ENCODE measurements at regions not wholly inside any gene's neighbourhood (a gene's known extent, or its start where the extent isn't known, plus 50 kb on each side); places are given as distances from the start of the nearest gene placed in this dataset.

- TF ChIP-seq BRCA1 (CRISPR knock-in tag; IDR thresholded peaks at IDR 0.05) (no peak), ZNF550 (CRISPR knock-in tag; IDR thresholded peaks at IDR 0.05; ENCODE audit: borderline replicate concordance) (no peak), ZFP37 (CRISPR knock-in tag; IDR thresholded peaks at IDR 0.05; ENCODE audit: borderline replicate concordance) (no peak), ZNF558 (CRISPR knock-in tag; IDR thresholded peaks at IDR 0.05; ENCODE audit: borderline replicate concordance) (no peak), RAD21 (CRISPR knock-in tag; IDR thresholded peaks at IDR 0.05) (no peak), TCF7L2 (IDR thresholded peaks at IDR 0.05; ENCODE audit: low read depth, low read length) (no peak), EP300 (IDR thresholded peaks at IDR 0.05; ENCODE audit: low read depth in 2 of 2, low read length in 2 of 2) (no peak), EP300 (CRISPR knock-in tag; IDR thresholded peaks at IDR 0.05; ENCODE audit: borderline replicate concordance) (no peak)
Measured at GRCh38 chr14:87034680-87035079, 958.3 kb downstream of the GALC start.
